Smooth muscle cell (in vitro differentiated cells): ENCODE measurements at regions not wholly inside any gene's neighbourhood (a gene's known extent, or its start where the extent isn't known, plus 50 kb on each side); places are given as distances from the start of the nearest gene placed in this dataset.

ENCODE experiments used
- DNase-seq: peaks from one replicate; lab custom pipeline; 2025; ENCODE audit not compliant: unreplicated experiment; lab: John Stamatoyannopoulos, UW
- H2AFZ ChIP-seq: fragments of 200-600 bp; sonication (generic); 2 replicates; pipeline ENCODE4 v1.6.0; 2016; ENCODE audit warnings: antibody characterized with exemption, low read depth, mild to moderate bottlenecking
- H3F3A ChIP-seq: fragments of 200-600 bp; sonication (generic); 2 replicates; pipeline ENCODE4 v1.6.0; 2017; ENCODE audit warnings: antibody characterized with exemption, low read depth
- H3K27ac ChIP-seq: fragments of 200-600 bp; sonication (generic); 2 replicates; pipeline ENCODE4 v1.5.1; 2016; ENCODE audit warnings: low read depth, mild to moderate bottlenecking
- H3K27me3 ChIP-seq: fragments of 200-600 bp; sonication (generic); 2 replicates; pipeline ENCODE4 v1.6.1; 2016; ENCODE audit warnings: low read depth, mild to moderate bottlenecking
- H3K36me3 ChIP-seq: fragments of 200-600 bp; sonication (generic); 2 replicates; pipeline ENCODE4 v1.5.1; 2016; ENCODE audit warnings: low read depth
- H3K4me1 ChIP-seq: fragments of 200-600 bp; sonication (generic); 2 replicates; pipeline ENCODE4 v1.5.1; 2016; ENCODE audit warnings: low read depth
- H3K4me2 ChIP-seq: fragments of 200-600 bp; sonication (generic); 2 replicates; pipeline ENCODE4 v1.6.0; 2016; ENCODE audit warnings: mild to moderate bottlenecking
- H3K4me3 ChIP-seq: fragments of 200-600 bp; sonication (generic); 2 replicates; pipeline ENCODE4 v1.5.1; 2016; ENCODE audit warnings: mild to moderate bottlenecking
- H3K79me2 ChIP-seq: fragments of 200-600 bp; sonication (generic); 2 replicates; pipeline ENCODE4 v1.6.0; 2016; ENCODE audit warnings: low read depth, mild to moderate bottlenecking
- H3K9ac ChIP-seq: fragments of 200-600 bp; sonication (generic); 2 replicates; pipeline ENCODE4 v1.6.0; 2016; ENCODE audit warnings: low read depth
- H3K9me3 ChIP-seq: fragments of 200-600 bp; sonication (generic); replicated peaks from 2 replicates; pipeline ENCODE4 v1.5.1; 2016; ENCODE audit warnings: low read depth
- H4K20me1 ChIP-seq: fragments of 200-600 bp; sonication (generic); 2 replicates; pipeline ENCODE4 v1.6.0; 2016; ENCODE audit warnings: low read depth
- WGBS: methylation state at CpG from one replicate; pipeline ENCODE4 v1.1.7; 2016; ENCODE audit warnings: low lambda C conversion rate; 5-methylcytosine and 5-hydroxymethylcytosine counted together
- TF ChIP-seq, protein P1 (sequence below): fragments of 200-600 bp; sonication (generic); IDR thresholded peaks from 2 replicates; pipeline ENCODE4 v1.5.1; 2017; ENCODE audit warnings: borderline replicate concordance, mild to moderate bottlenecking, antibody characterized with exemption; ENCODE audit not compliant: insufficient read depth, poor library complexity, severe bottlenecking

GRCh38 chr2:172366596-172367150 lies 60.7 kb upstream of the ITGA6 start:
- Histone ChIP-seq H3K4me2 (no peak overlapping the region), H3K27me3 (no peaks in the 10 kb centered on the region), H2AFZ (no peak overlapping the region), H3K36me3 (no peaks in the 10 kb centered on the region), H3F3A (peaks cover 6% of the 10 kb centered on the region), H3K79me2 (no peaks in the 10 kb centered on the region), H3K27ac (no peak overlapping the region), H3K9me3 (no peaks in the 10 kb centered on the region), H4K20me1 (no peaks in the 10 kb centered on the region), H3K4me1 (no peaks in the 10 kb centered on the region), H3K9ac (no peak overlapping the region), H3K4me3 (no peak overlapping the region)
- WGBS: 52% methylated on average over 11 of the region's 11 CpGs
- DNase-seq: no peak
- TF ChIP-seq, protein P1, sequence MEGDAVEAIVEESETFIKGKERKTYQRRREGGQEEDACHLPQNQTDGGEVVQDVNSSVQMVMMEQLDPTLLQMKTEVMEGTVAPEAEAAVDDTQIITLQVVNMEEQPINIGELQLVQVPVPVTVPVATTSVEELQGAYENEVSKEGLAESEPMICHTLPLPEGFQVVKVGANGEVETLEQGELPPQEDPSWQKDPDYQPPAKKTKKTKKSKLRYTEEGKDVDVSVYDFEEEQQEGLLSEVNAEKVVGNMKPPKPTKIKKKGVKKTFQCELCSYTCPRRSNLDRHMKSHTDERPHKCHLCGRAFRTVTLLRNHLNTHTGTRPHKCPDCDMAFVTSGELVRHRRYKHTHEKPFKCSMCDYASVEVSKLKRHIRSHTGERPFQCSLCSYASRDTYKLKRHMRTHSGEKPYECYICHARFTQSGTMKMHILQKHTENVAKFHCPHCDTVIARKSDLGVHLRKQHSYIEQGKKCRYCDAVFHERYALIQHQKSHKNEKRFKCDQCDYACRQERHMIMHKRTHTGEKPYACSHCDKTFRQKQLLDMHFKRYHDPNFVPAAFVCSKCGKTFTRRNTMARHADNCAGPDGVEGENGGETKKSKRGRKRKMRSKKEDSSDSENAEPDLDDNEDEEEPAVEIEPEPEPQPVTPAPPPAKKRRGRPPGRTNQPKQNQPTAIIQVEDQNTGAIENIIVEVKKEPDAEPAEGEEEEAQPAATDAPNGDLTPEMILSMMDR: no peak

DNA sequence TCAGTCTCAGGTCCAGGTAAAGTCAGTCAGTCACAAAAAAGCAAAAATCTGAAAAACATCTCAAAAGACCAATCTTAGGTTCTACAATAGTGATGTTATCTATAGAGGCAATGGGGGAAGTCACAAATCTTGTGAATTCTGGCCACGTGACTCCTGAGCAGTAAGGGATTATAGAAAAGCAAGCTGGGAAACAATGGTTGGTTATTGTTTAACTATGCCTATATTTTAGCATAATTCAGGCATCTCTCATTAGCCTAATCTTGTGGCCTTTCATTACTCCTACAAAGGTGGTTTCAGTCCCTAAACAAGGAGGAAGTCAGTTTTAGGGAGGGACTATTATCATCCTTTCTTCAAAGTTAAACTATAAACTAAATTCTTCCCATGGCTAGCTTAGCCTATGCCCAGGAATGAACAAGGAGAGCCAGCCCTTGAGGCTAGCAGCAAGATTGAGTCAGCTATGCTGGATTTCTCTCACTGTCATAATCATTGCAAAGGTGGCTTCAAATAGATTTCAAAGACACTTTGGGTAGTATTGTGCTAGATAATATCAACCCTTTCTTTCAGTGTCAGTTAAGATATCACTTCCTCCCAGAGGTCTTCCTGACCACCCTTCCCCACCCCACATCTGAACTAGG lies 56.4 kb upstream of the ITGA6 start:
- TF ChIP-seq, protein P1: no peak
- H3K4me2 ChIP-seq: no peak overlapping the region
- DNase-seq: no peak
- no peaks in the 10 kb centered on the region for H3K4me1 ChIP-seq
- WGBS: 74% methylated on average over 1 of the region's 1 CpG
- H3K9me3 ChIP-seq: no peaks in the 10 kb centered on the region
- H4K20me1 ChIP-seq: no peaks in the 10 kb centered on the region
- H3K79me2 ChIP-seq: no peaks in the 10 kb centered on the region
- no peaks in the 10 kb centered on the region for H3K36me3 ChIP-seq
- no peak overlapping the region for H3K4me3 ChIP-seq
- no peak overlapping the region for H3K27ac ChIP-seq
- no peak overlapping the region for H2AFZ ChIP-seq
- H3F3A ChIP-seq: peaks cover 5% of the 10 kb centered on the region
- no peaks in the 10 kb centered on the region for H3K27me3 ChIP-seq
- H3K9ac ChIP-seq: no peak overlapping the region

DNA sequence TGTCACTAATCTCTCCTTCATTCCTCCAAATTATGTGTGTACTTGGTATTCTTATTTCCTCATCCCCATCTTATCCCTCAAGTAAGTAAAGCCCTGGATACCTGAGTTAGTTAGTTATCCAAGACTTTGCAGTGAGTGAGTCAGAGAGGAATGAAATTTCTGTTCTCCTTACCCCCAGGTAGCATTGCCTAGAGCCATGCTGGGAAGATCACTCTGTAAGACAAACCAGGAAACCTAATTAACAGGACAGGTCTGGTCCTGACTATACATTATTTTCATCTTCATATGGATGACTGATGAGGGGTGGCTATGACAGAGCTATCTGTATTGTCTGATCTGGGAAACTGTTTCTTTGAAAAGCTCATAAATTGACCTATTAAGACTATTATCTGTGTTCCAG lies 55.0 kb upstream of the ITGA6 start:
- TF ChIP-seq, protein P1: no peak
- no peaks in the 10 kb centered on the region for H3K36me3 ChIP-seq
- no peaks in the 10 kb centered on the region for H3F3A ChIP-seq
- no peaks in the 10 kb centered on the region for H3K9me3 ChIP-seq
- H3K79me2 ChIP-seq: no peaks in the 10 kb centered on the region
- H4K20me1 ChIP-seq: no peaks in the 10 kb centered on the region
- no peak overlapping the region for H2AFZ ChIP-seq
- H3K9ac ChIP-seq: no peak overlapping the region
- no peaks in the 10 kb centered on the region for H3K27me3 ChIP-seq
- H3K4me2 ChIP-seq: no peak overlapping the region
- H3K27ac ChIP-seq: peak overlapping the region; percentile 16
- no peak overlapping the region for H3K4me3 ChIP-seq
- H3K4me1 ChIP-seq: no peaks in the 10 kb centered on the region
- no peak for DNase-seq

DNA sequence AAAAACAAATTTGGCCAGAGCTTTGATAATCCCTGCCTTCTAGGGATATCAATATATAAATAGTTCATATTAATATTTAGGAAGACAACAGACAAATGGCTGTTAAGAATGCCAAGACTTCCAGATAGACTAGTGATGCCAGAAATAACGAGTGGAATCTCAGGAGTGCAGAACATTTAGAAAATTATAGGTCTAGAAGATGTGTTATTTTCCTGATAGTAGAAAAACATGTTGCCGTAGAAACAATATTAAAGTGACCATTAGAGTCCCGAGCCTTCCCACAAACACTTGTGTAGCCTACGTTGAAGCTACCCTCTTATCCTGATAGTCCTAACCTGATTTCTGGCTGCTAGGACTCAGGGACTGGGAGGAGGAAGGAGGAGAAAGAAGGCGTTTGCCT lies 54.3 kb upstream of the ITGA6 start:
- Histone ChIP-seq H3F3A (no peaks in the 10 kb centered on the region), H3K4me3 (no peak overlapping the region), H3K27me3 (no peaks in the 10 kb centered on the region), H3K9ac (no peak overlapping the region), H2AFZ (no peak overlapping the region), H3K79me2 (no peaks in the 10 kb centered on the region), H3K36me3 (no peaks in the 10 kb centered on the region), H4K20me1 (no peaks in the 10 kb centered on the region), H3K27ac (peak overlapping the region; percentile 16), H3K4me2 (no peak overlapping the region), H3K4me1 (no peaks in the 10 kb centered on the region), H3K9me3 (no peaks in the 10 kb centered on the region)
- TF ChIP-seq, protein P1: no peak
- 73% methylated on average over 5 of the region's 5 CpGs for WGBS
- no peak for DNase-seq
